DMS153 treated with DMSO at 0.1 percent for 48 hours (cell line): ENCODE measurements at regions not wholly inside any gene's neighbourhood (a gene's known extent, or its start where the extent isn't known, plus 50 kb on each side); places are given as distances from the start of the nearest gene placed in this dataset.

Experiments
- DNase-seq: peaks from one replicate; lab custom pipeline; 2025; ENCODE audit not compliant: unreplicated experiment; lab: John Stamatoyannopoulos, UW

DNA sequence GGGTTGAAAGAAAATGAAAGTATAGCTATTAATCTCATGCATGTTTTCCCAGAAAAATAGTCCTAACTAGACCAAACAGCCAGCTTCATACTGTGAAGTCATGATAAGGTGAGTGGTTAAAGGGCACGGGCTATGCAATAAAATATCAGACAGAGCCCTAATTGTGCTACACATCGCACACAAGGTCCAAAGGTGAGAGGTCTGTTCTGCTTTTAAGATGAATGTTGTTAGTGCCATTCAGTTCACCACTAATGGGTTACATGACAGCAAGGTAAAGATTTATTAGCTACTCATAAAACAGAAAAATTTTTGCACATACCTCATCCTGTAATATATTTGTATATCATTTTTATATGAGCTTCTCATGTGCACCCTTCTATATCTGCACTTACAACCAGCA lies 105.0 kb upstream of the STK17B start:
- DNase-seq = no peak

- no peak for DNase-seq
These were observed 105.6 kb upstream of the STK17B start for GRCh38 chr2:196277002-196277401.

DNA sequence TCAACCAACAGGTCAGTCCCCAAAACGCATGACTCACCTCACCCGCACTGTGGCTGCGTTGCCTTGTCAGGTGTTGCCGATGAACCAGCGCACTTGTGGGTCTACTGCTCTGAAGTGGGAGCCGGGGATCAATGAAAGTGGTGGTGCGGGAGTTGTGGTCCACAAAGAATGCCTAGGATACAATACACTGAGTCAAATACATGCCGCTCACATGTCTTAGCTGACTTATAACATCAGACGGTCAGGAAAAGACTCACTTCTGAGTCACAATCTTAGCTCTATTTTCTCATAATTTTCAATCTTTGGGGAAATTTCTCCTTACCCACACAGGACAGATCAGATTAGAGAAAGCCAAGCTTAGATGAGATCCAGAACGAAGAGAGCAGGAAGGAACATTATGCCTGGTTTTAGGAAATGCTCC lies 107.1 kb upstream of the STK17B start:
- DNase-seq = no peak

DNA sequence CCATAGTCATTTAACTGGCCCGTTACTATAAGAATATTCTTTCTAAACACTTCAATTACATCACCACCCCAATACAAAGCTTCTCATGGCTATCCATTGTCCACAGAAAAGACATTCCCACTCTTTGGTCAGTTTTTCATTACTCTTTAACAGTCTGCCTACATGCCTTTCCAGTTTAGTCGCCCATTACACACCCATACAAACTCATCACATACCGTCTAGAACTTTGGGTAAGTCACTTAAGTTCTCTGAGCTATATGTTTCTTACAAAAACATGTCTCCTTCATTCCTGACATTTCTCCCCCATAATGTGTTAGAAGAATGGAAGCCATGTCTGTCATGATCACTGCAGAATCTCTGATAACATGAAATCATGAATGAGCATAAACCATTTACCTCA lies 108.2 kb upstream of the STK17B start:
- DNase-seq = no peak

DNA sequence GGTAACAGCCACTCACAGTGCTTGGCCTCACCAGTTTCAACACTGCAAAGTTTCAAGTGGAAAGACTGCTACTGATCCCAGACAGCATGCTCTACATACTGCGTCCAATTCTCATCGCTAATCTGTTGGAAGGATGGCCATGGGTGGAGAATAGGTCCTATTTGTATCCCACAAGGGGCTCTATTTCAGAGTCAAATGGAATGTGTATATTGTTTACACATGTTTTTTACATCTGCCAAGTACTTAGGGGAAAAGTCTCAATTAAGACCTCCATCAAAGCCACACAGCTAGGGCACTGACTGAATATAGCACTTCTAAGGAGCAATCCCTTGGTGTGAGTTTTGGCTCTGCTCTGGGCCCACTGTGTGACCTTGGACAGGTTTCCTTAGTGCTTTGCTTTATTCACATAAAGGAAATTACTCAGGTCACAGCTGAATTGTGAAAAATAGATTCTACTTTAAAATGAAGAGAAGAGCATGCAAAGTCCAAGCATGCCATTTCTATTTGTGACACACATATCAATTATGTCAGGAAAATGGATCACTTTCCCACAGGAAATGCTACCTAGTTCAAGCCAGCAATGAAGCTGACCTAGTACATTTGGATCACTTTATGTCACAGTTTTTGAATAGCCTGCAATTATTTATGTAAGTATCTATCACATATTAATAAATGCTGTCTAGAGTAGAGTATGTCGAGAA lies 112.9 kb upstream of the STK17B start:
- no peak for DNase-seq

DNA sequence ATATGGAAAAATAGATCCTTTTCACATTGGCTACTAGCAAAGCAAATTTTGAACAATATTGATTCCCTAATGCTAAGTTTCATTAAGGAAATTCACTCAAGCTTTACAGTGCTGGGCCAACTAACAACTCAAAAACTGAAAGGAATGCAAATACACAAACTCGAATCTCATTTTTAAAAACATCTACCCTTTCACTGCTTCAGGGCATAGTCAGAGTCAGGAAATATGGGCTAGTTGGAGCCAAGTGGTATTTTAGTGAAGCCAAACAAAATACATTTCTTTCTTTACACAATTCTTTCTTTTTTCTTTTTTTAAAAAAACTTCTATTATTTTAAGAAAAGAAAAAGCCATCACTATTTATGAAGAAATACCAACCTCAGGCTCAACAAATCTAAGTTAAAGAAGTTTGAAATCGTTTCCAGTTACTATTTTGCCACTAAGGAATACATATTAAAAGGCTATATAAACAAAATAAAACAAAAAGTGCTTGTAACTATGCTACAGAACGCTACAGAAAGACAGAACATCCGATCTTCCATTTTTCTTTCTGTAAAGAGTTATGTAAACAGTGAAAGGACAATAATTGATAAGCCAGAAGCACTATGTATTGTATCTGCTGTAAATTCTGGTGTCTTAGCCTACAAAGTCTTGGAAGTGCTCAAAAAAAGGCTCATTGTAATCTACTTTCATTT lies 113.6 kb upstream of the STK17B start:
- no peak for DNase-seq

GRCh38 chr2:196286821-196287220 lies 115.4 kb upstream of the STK17B start:
- DNase-seq = no peak

DNA sequence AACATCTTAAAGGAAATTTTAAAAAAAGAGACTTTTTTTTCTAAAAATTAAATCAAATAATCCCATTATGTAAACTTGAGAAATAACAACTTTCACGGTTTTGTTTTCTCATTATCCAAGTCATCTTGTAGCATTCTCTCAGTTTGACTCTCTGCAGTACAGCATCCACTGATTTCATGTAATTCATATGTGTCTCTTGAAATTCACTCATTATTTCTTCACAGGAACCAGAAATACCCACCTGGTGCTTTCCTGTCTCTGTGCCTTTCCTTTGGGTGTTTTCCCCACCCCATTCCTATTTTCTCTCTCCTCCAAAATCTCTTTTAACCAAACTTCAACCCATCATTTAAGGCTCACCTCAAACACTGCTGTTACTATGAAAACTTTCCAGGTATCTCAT lies 116.1 kb upstream of the STK17B start:
- no peak for DNase-seq

- DNase-seq = no peak
These were observed 116.7 kb upstream of the STK17B start for GRCh38 chr2:196288006-196288538.

GRCh38 chr2:196289000-196289399 lies 117.6 kb upstream of the STK17B start:
- DNase-seq = no peak

DNA sequence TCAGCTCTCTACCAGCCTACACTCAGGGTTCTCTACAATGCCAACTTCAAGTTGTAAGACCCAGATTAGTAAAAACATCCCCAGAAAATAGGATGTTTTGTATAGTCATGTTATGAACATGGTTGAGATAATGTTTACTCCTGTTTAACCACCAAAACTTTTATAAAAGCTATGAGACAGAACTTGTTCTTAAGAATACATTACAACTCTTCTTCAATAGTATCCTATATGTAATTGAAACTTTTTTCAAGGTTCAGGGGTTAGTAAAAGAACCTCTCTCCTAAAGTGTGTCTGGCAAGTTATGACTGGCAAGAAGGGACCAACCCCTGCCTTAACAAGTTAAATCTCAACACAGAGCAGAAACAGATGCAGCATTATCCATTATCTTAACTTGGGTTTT lies 118.8 kb upstream of the STK17B start:
- no peak for DNase-seq

DNA sequence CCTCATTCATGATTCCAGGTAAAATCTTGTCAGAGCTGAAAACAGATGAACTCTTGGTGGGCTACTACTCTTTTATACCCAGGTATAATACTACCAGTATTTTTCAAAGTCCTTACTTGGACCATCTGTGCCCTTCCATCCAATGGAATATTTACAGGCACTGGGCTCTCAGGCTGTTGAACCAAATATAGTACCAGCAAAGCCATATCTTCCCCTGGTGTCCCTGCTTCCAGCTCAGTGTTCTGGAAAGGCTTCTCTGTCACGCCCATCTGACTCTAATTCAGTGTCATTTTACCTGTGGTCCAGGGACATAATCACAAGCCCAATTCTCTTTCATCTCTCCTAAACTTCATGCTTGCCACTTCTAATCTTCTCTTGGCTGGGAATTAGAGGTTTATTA lies 119.2 kb upstream of the STK17B start:
- DNase-seq = no peak

- DNase-seq = no peak
These were observed 120.0 kb upstream of the STK17B start for GRCh38 chr2:196291426-196291825.

GRCh38 chr2:196291873-196292800 lies 120.8 kb upstream of the STK17B start:
- no peak for DNase-seq

DNA sequence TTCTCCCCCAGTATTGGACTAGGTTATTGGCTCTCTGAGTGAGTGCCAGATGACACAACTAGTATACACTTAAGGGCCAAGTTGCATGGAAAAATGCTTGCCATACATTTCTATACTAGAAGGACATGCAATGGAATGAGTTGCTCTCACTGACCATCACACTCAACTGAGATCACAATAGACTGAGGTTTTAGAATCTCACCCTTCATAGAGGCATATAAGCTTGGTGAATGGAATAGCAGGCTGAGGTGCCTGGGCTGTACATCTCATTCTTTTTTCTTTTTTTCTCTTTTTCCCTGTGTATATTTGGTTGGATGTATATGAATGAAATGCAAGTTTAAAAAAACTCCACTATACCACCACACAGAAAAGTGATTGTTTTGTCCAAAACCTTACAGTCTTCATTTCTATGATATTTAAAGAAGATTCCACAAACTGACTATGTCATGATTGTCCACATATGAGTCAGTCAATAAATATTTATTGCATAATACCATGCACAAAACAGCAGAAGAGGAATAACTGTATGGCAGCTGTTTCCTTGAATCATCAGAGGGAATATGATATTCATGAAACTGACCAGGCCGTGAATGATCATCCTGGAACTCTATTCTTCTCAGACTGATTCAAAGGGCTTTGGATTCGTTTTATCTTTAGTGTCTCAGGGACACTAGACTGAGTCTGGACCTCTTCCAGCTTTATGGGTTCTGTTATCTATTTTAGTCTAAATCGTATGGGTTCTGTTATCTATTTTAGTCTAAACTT lies 122.6 kb upstream of the STK17B start:
- no peak for DNase-seq

DNA sequence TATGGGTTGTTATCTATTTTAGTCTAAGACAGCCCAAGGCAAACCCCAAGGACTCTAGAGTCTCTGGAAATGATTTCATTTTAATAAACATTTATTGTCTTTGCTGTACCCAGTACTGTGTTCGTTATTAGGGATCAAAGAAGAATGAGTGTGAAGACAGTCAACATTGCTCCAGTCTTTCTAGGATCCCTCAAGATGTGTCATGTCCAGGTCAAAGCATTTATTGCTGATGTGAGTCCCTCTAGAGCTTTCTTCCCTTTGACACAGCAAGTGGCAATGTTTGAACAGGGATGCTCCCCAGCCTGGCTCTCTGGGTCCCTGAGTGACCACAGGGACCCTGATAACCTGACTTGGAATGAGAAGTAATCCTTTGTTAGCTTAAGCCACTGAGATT lies 123.1 kb upstream of the STK17B start:
- DNase-seq = no peak

- DNase-seq = no peak
These were observed 123.6 kb upstream of the STK17B start for GRCh38 chr2:196295005-196295404.

DNA sequence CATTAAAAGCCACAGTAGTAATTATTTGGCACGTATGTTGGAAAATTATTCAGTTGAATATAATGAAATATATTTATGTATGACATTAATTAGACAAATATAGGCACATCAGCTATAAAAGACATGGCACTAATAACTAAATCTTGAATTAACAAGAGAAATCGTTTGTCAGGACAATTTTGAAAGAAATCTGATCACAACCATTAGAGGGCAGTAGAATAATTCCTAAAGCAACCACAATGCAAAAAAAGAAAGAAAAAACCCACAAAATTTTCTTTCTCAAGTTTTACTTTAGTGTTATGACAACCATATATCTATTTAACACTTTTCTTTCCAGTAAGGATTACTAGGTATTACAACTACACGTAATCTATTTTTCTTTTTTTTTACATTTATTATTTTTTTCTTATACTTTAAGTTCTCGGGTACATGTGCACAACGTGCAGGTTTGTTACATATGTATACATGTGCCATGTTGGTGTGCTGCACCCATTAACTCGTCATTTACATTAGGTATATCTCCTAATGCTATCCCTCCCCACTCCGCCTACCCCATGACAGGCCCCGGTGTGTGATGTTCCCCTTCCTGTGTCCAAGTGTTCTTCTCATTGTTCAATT lies 126.8 kb upstream of the STK17B start:
- peak; percentile 13 for DNase-seq

DNA sequence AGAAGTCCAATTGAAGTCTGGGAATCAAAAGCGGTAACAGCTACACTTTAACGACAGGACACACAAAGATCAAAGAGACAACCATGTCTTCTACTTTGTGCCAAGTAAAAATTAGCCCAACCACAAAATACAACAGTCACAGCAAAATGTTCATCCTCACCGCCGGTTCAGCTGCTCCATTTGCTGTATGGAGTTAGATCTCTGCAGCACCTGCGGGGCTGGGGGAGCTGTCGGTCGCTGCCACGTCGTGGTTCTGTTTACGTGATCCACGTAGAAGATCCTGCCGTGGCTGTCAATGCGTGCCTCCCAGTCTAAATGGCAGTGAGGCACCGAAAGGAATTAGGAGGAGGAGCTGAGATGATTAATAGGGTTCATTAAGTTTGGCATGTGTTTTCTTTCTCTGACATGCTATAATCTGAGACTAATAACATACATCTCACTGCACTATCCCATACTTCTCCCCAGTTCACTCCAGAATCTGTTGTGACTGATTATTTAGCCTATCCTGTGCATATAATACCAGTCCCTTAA lies 136.5 kb upstream of the STK17B start:
- DNase-seq = no peak

- DNase-seq = no peak
These were observed 138.3 kb upstream of the STK17B start for GRCh38 chr2:196309691-196310090.
